GM06990 (cell line): ENCODE measurements at regions not wholly inside any gene's neighbourhood (a gene's known extent, or its start where the extent isn't known, plus 50 kb on each side); places are given as distances from the start of the nearest gene placed in this dataset.

Source experiments
- DNase-seq: peaks from one replicate; pipeline ENCODE4 v3.0.0-alpha.2; 2011; ENCODE audit not compliant: insufficient read length; ENCODE audit errors: extremely low read depth
- H3K27me3 ChIP-seq: replicated peaks from 2 replicates; pipeline ENCODE4 v1.6.0; 2011; ENCODE audit warnings: low read length; ENCODE audit not compliant: control insufficient read depth, insufficient read depth
- H3K36me3 ChIP-seq: 2 replicates; pipeline ENCODE4 v1.5.1; 2011; ENCODE audit warnings: low read length; ENCODE audit not compliant: control insufficient read depth, insufficient read depth
- H3K4me3 ChIP-seq: replicated peaks from 2 replicates; pipeline ENCODE4 v1.5.1; 2011; ENCODE audit warnings: low read depth, mild to moderate bottlenecking, control low read depth, low read length
- TF ChIP-seq, protein P1 (sequence below): IDR thresholded peaks from 2 replicates; pipeline ENCODE4 v1.5.1; 2011; ENCODE audit warnings: low read length, control low read depth, mild to moderate bottlenecking, inconsistent platforms; ENCODE audit not compliant: insufficient read depth, poor library complexity, severe bottlenecking

DNA sequence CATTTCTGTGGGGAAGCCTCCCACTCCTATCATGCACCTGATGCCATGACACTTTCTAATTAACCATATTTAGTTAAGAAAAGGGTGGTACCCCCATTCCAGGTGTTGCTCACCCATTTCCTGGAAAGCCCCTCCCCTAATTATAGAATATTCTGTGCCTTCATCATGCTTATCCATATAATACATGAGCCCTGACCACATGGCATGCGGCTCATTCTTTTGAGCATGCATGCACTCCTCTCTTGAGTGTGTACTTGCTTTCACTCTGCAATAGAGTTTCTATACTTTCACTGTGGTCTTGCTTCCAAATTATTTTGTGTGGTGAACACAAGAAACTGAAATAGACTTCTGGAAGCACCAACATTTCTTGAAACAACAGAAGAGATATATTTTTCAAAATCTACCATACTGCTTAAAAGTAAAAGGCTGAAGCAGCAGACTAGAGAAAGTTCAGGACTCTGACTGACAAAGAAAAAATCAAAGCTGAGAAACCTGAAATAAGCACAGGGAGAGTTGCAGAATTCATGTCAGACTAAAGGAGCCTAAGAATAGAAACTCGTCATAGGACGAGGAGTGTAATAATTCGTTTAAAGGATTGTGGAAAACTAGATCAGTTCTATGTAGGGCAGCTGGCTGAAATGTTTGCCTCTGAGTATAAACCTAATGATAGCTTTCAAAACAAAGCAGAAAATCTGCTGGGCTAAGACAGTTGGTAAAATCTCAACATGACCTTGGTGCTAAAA lies 144.8 kb downstream of the KITLG start:
- TF ChIP-seq, protein P1, sequence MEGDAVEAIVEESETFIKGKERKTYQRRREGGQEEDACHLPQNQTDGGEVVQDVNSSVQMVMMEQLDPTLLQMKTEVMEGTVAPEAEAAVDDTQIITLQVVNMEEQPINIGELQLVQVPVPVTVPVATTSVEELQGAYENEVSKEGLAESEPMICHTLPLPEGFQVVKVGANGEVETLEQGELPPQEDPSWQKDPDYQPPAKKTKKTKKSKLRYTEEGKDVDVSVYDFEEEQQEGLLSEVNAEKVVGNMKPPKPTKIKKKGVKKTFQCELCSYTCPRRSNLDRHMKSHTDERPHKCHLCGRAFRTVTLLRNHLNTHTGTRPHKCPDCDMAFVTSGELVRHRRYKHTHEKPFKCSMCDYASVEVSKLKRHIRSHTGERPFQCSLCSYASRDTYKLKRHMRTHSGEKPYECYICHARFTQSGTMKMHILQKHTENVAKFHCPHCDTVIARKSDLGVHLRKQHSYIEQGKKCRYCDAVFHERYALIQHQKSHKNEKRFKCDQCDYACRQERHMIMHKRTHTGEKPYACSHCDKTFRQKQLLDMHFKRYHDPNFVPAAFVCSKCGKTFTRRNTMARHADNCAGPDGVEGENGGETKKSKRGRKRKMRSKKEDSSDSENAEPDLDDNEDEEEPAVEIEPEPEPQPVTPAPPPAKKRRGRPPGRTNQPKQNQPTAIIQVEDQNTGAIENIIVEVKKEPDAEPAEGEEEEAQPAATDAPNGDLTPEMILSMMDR = no peak
- no peaks in the 10 kb centered on the region for H3K36me3 ChIP-seq
- no peak overlapping the region for H3K4me3 ChIP-seq

DNA sequence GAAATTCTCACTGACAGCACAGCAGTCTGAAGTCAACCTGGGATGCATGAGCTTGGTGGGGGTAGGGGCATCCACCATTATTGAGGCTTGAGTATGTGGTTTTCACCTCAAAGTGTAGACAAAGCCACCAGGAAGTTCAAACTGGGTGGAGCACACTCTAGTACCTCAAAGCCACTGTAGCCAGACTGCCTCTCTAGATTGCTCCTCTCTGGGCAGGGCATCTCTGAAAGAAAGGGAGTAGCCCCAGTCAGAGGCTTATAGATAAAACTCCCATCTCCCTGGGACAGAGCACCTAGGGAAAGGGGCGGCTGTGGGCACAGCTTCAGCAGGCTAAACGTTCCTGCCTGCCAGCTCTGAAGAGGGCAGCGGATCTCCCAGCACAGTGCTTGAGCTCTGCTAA lies 143.0 kb downstream of the KITLG start:
- TF ChIP-seq, protein P1 = no peak
- no peak overlapping the region for H3K4me3 ChIP-seq
- no peak for DNase-seq
- no peaks in the 10 kb centered on the region for H3K27me3 ChIP-seq
- no peaks in the 10 kb centered on the region for H3K36me3 ChIP-seq

More for the DNA sequence above, 144.8 kb downstream of the KITLG start:
- no peak for DNase-seq
- no peaks in the 10 kb centered on the region for H3K27me3 ChIP-seq
